A673 (cell line): ENCODE measurements at regions not wholly inside any gene's neighbourhood (a gene's known extent, or its start where the extent isn't known, plus 50 kb on each side); places are given as distances from the start of the nearest gene placed in this dataset.

ENCODE experiments used
- EZH2 ChIP-seq: fragments of 200-600 bp; sonication (generic); IDR thresholded peaks from 2 replicates; pipeline ENCODE4 v1.6.1; 2017; ENCODE audit warnings: borderline replicate concordance, low read depth, mild to moderate bottlenecking, mixed read lengths, antibody characterized with exemption, low read length; ENCODE audit not compliant: poor library complexity, severe bottlenecking
- TF ChIP-seq, protein P1 (sequence below): fragments of 300-800, 200-600 bp; sonication (generic); conservative IDR thresholded peaks from 2 replicates; pipeline ENCODE4 v1.5.1; 2017; ENCODE audit warnings: low read depth, mild to moderate bottlenecking, antibody characterized with exemption, low read length, moderate library complexity, mixed read lengths

- TF ChIP-seq EZH2: no peak
- TF ChIP-seq, protein P1, sequence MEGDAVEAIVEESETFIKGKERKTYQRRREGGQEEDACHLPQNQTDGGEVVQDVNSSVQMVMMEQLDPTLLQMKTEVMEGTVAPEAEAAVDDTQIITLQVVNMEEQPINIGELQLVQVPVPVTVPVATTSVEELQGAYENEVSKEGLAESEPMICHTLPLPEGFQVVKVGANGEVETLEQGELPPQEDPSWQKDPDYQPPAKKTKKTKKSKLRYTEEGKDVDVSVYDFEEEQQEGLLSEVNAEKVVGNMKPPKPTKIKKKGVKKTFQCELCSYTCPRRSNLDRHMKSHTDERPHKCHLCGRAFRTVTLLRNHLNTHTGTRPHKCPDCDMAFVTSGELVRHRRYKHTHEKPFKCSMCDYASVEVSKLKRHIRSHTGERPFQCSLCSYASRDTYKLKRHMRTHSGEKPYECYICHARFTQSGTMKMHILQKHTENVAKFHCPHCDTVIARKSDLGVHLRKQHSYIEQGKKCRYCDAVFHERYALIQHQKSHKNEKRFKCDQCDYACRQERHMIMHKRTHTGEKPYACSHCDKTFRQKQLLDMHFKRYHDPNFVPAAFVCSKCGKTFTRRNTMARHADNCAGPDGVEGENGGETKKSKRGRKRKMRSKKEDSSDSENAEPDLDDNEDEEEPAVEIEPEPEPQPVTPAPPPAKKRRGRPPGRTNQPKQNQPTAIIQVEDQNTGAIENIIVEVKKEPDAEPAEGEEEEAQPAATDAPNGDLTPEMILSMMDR: no peak
Observed at GRCh38 chr15:81532001-81532400, 158.0 kb upstream of the TMC3 start.
